GM18867 (cell line): ENCODE measurements at regions not wholly inside any gene's neighbourhood (a gene's known extent, or its start where the extent isn't known, plus 50 kb on each side); places are given as distances from the start of the nearest gene placed in this dataset.
A peak's percentile ranks its signal among the peaks of the same experiment; 100 is the strongest.
"Not testable (repeated sequence)": the region's sequence is repeated elsewhere in the genome, so short reads cannot be mapped to it uniquely, and the experiment has no call there.

ENCODE experiments used
- ATAC-seq: cut with Tn5 transposase; IDR thresholded peaks from one replicate; pipeline ENCODE4 v1.9.1; 2021; ENCODE audit warnings: mild to moderate bottlenecking, moderate library complexity; ENCODE audit not compliant: unreplicated experiment

- ATAC-seq, result not testable (repeated sequence)
These were observed 358.9 kb upstream of the KCND2 start for GRCh38 chr7:119914119-119914518.

GRCh38 chr7:119916501-119916900, 356.5 kb upstream of the KCND2 start:
- ATAC-seq, result no peak

- no peak for ATAC-seq
These were observed 354.8 kb upstream of the KCND2 start for GRCh38 chr7:119918185-119918584.

GRCh38 chr7:119919986-119920385, 353.0 kb upstream of the KCND2 start:
- ATAC-seq, result no peak

GRCh38 chr7:119925581-119926289, 347.2 kb upstream of the KCND2 start:
- no peak for ATAC-seq

- no peak for ATAC-seq
These were observed 343.1 kb upstream of the KCND2 start for GRCh38 chr7:119929891-119930290.

- no peak for ATAC-seq
These were observed 341.6 kb upstream of the KCND2 start for GRCh38 chr7:119931230-119931824.

GRCh38 chr7:119935418-119936025, 337.5 kb upstream of the KCND2 start:
- peak; percentile 80 for ATAC-seq

- ATAC-seq, result no peak
These were observed 336.1 kb upstream of the KCND2 start for GRCh38 chr7:119936836-119937235.

GRCh38 chr7:119937745-119938144, 335.2 kb upstream of the KCND2 start:
- ATAC-seq, result no peak

GRCh38 chr7:119943942-119944600, 328.9 kb upstream of the KCND2 start:
- no peak for ATAC-seq

- ATAC-seq, result no peak
These were observed 328.4 kb upstream of the KCND2 start for GRCh38 chr7:119944601-119944972.

- ATAC-seq, result no peak
These were observed 327.2 kb upstream of the KCND2 start for GRCh38 chr7:119945822-119946221.

- no peak for ATAC-seq
These were observed 323.9 kb upstream of the KCND2 start for GRCh38 chr7:119949053-119949452.

- ATAC-seq, result not testable (repeated sequence)
These were observed 322.5 kb upstream of the KCND2 start for GRCh38 chr7:119950390-119951041.

- not testable (repeated sequence) for ATAC-seq
These were observed 321.4 kb upstream of the KCND2 start for GRCh38 chr7:119951614-119952013.

- ATAC-seq, result no peak
These were observed 315.6 kb upstream of the KCND2 start for GRCh38 chr7:119957335-119957734.

- no peak for ATAC-seq
These were observed 313.2 kb upstream of the KCND2 start for GRCh38 chr7:119959811-119960210.

- ATAC-seq, result no peak
These were observed 309.3 kb upstream of the KCND2 start for GRCh38 chr7:119963654-119964053.

- ATAC-seq, result no peak
These were observed 308.9 kb upstream of the KCND2 start for GRCh38 chr7:119964065-119964464.

GRCh38 chr7:119964788-119965542, 308.0 kb upstream of the KCND2 start:
- no peak for ATAC-seq
